ENCODE measurements at regions not wholly inside any gene's neighbourhood (a gene's known extent, or its start where the extent isn't known, plus 50 kb on each side); places are given as distances from the start of the nearest gene placed in this dataset.

DNA sequence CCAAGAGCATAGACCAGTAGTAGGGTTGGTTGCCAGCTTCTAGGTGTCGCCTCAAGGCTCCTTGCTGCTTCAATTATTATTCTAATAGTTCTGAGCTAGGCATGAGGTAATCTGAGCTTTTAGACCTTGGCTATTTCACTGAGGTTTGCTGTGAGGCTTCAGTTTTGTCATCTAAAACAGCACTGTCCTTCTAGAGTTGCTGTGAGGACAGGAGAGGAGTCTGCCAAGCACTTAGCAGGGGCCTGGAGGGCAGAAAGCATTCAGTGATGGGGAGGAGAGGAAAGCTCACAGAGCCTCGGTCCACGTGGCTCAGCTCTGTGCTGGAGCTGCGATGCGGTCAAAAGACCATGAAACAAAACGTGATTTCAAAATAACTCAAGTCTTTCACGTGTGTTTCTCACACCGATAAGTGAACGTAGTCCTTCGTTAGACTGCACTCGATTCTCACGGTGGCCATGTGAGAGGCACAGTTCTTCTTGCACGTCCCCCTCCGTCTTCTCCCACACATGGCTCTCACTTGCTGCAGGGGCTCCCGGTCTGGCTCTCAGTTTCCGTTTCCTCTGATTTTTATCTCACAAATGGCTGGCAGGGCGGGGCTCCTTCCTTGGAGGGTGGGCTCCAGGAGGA, 113.7 kb downstream of the B3GNT2 start:
- H3K4me1 ChIP-seq: peaks cover 26 to 55% (median 35%) of the 10 kb centered on the region in 4 donors
- H3K36me3 ChIP-seq: no peaks in the 10 kb centered on the region
- H3K4me3 ChIP-seq: peak overlapping the region in 1 of 4 donors; percentile 10
- 55 to 70% (median 64%) methylated on average over 17 of the region's 17 CpGs for WGBS, 5 donors
- no peak for DNase-seq
- TF ChIP-seq POLR2AphosphoS5 (IDR thresholded peaks at IDR 0.05) (no peak), POLR2A (IDR thresholded peaks at IDR 0.05) (no peak), EP300 (IDR thresholded peaks at IDR 0.05) (no peak)
- TF ChIP-seq, protein P1, sequence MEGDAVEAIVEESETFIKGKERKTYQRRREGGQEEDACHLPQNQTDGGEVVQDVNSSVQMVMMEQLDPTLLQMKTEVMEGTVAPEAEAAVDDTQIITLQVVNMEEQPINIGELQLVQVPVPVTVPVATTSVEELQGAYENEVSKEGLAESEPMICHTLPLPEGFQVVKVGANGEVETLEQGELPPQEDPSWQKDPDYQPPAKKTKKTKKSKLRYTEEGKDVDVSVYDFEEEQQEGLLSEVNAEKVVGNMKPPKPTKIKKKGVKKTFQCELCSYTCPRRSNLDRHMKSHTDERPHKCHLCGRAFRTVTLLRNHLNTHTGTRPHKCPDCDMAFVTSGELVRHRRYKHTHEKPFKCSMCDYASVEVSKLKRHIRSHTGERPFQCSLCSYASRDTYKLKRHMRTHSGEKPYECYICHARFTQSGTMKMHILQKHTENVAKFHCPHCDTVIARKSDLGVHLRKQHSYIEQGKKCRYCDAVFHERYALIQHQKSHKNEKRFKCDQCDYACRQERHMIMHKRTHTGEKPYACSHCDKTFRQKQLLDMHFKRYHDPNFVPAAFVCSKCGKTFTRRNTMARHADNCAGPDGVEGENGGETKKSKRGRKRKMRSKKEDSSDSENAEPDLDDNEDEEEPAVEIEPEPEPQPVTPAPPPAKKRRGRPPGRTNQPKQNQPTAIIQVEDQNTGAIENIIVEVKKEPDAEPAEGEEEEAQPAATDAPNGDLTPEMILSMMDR (IDR thresholded peaks at IDR 0.05): no peak
- intact Hi-C loops (cut with DNase I; ENCODE audit: low total_unique reads): no loop called here
- no peaks in the 10 kb centered on the region for H3K9me3 ChIP-seq
- no peaks in the 10 kb centered on the region for H3K27me3 ChIP-seq
- H3K27ac ChIP-seq: peak overlapping the region in 1 of 5 donors; percentile 13

- Histone ChIP-seq H3K27ac (peak overlapping the region in 1 of 5 donors; percentile 13), H3K27me3 (no peaks in the 10 kb centered on the region), H3K36me3 (no peaks in the 10 kb centered on the region), H3K9me3 (no peaks in the 10 kb centered on the region), H3K4me3 (no peak overlapping the region), H3K4me1 (peaks cover 26 to 60% (median 38%) of the 10 kb centered on the region in 4 donors)
- no peak for DNase-seq
- TF ChIP-seq, protein P1 (IDR thresholded peaks at IDR 0.05): no peak
- TF ChIP-seq POLR2A (IDR thresholded peaks at IDR 0.05) (no peak), POLR2AphosphoS5 (IDR thresholded peaks at IDR 0.05) (no peak), EP300 (IDR thresholded peaks at IDR 0.05) (no peak)
- 88 to 100% (median 94%) methylated on average over 1 of the region's 1 CpG for WGBS, 5 donors
- intact Hi-C loops (cut with DNase I; ENCODE audit: low total_unique reads): no loop called here
Measured at GRCh38 chr2:62309081-62309464, 113.2 kb downstream of the B3GNT2 start.

- no peak overlapping the region for H3K4me3 ChIP-seq
- 32 to 64% (median 42%) methylated on average over 15 of the region's 15 CpGs for WGBS, 5 donors
- peaks cover 26 to 71% (median 42%) of the 10 kb centered on the region in 4 donors for H3K4me1 ChIP-seq
- H3K27ac ChIP-seq: peak overlapping the region; percentile 31 to 89 (median 68)
- no peaks in the 10 kb centered on the region for H3K27me3 ChIP-seq
- intact Hi-C loops (cut with DNase I; ENCODE audit: low total_unique reads): no loop called here
- no peaks in the 10 kb centered on the region for H3K36me3 ChIP-seq
- no peaks in the 10 kb centered on the region for H3K9me3 ChIP-seq
- peak; percentile 48 to 69 for DNase-seq
- TF ChIP-seq POLR2AphosphoS5 (IDR thresholded peaks at IDR 0.05): peak in 2 of 3 donors; percentile 34 to 60
- no peak for TF ChIP-seq POLR2A (IDR thresholded peaks at IDR 0.05)
- no peak for TF ChIP-seq EP300 (IDR thresholded peaks at IDR 0.05)
Measured at GRCh38 chr2:62307469-62308389, 111.8 kb downstream of the B3GNT2 start.

DNA sequence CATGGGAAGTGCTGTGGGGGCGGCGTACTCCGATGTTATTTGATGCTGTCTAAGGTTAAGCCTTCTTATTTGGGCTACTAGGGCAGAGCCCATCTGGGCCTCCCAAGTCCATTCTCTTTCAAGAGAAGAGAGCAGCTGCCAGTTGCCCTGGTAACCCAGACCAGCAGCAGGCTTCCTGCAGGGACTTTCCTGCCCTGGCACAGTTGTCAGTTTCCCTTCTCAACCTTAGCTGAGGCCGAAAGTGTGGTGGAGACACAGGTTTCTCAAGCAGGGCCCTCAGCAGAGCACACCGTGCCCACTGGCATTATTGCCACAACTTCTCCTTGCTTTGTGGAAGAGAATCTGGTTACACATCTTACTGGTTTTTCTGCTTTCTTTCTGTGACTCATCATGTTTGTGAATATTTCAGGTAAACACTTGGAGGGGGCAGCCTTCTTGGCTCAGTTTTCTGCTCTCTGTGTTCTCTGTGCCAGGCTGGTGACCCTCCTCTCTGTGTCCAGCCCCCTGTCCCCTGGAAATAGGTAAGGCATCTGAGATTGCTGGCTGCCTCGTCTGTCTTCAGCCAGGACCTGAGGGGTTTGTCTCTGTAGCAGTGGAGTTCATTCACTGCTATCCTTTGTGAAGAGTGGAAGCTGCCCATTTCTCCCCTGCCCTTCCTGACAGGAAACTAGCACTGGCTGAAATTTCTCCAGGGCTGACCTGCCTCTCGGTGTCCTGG, 111.0 kb downstream of the B3GNT2 start:
- Histone ChIP-seq H3K36me3 (no peaks in the 10 kb centered on the region), H3K27me3 (no peaks in the 10 kb centered on the region), H3K4me1 (peaks cover 26 to 78% (median 42%) of the 10 kb centered on the region in 4 donors), H3K4me3 (no peak overlapping the region), H3K27ac (peak overlapping the region; percentile 31 to 89 (median 68)), H3K9me3 (no peaks in the 10 kb centered on the region)
- DNase-seq: peak; percentile 40 to 63
- intact Hi-C loops (cut with DNase I; ENCODE audit: low total_unique reads): no loop called here
- 43 to 57% (median 52%) methylated on average over 7 of the region's 7 CpGs for WGBS, 5 donors
- TF ChIP-seq POLR2A (IDR thresholded peaks at IDR 0.05) (no peak), POLR2AphosphoS5 (IDR thresholded peaks at IDR 0.05) (peak in 2 of 3 donors; percentile 49 to 52)

Data from stomach (tissue), 8 donors.